Stimulated activated naive CD8-positive, alpha-beta T cell treated with anti-CD3 and anti-CD28 coated beads, Interleukin-15, Interleukin-2, amounts not matched to agents 100 ng/mL and 50 ng/mL, for 24 hours (primary cell): ENCODE measurements at regions not wholly inside any gene's neighbourhood (a gene's known extent, or its start where the extent isn't known, plus 50 kb on each side); places are given as distances from the start of the nearest gene placed in this dataset.
"Not testable (repeated sequence)": the region's sequence is repeated elsewhere in the genome, so short reads cannot be mapped to it uniquely, and the experiment has no call there.

Experiments
- H3K27ac Mint-ChIP-seq: one replicate; pipeline ENCODE4 v1.8.0; 2021; ENCODE audit warnings: mild to moderate bottlenecking, mixed read lengths
- H3K27me3 Mint-ChIP-seq: one replicate; pipeline ENCODE4 v1.8.0; 2021; ENCODE audit warnings: mixed read lengths
- H3K36me3 Mint-ChIP-seq: one replicate; pipeline ENCODE4 v1.8.0; 2021; ENCODE audit warnings: low read depth, mixed read lengths
- H3K4me1 Mint-ChIP-seq: one replicate; pipeline ENCODE4 v1.8.0; 2021; ENCODE audit warnings: low read depth, mixed read lengths
- H3K4me3 Mint-ChIP-seq: one replicate; pipeline ENCODE4 v1.8.0; 2021; ENCODE audit warnings: mild to moderate bottlenecking, mixed read lengths
- H3K9me3 Mint-ChIP-seq: one replicate; pipeline ENCODE4 v1.8.0; 2021; ENCODE audit warnings: mixed read lengths

DNA sequence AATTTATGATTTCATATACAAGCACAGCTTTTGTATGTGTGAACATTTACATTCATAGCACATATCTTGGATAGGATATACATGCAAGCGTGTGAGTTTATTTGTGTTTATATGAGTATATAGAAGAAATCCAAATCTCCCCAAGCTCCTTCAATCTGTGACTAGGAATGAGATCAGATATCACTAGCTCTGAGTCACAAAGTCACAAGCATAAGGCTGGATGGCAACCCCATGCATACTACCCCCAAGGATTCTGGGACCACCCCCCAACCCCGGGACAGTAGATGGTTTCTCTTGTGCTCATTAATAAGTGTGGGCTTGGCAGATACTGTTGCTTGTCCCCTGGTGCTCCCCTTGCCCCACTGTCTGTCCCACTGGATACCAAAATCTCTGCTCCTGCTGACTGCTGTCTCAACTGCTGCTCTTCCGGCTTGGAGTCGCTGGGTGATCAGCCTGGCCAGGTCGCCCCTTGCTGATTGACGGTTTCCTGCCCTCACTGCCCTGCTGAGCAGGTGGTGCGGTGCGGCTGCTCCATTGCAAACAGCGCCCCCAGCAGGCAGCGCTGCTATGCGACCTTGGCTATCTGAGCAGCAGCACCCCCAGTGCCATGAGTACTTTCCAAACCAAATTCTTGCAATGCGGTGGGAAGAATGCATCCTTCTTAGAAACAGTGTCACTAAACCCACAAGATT lies 279.4 kb downstream of the CD83 start:
- peaks cover 11% of the 10 kb centered on the region for H3K4me1 Mint-ChIP-seq
- no peaks in the 10 kb centered on the region for H3K9me3 Mint-ChIP-seq
- no peak overlapping the region for H3K4me3 Mint-ChIP-seq
- H3K27ac Mint-ChIP-seq: no peak overlapping the region
- H3K27me3 Mint-ChIP-seq: no peaks in the 10 kb centered on the region
- H3K36me3 Mint-ChIP-seq: no peaks in the 10 kb centered on the region

DNA sequence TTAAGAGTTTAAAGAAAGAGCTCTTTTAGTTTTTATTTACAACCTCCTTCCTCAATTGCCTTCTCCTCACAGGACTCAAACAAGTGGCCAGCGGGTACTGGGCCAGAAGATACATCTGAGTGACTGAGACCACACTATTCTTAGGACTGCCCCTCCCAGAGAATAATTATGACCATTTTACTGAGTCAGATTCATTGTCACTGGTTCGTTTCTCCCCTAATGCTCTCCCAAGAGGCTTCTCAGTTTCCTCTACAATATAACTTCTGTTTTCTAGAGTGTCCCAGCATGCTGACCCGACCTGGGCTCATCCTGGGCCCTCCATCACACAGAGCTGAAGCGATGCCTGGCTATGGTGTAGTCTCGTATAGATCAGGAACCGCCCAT lies 279.9 kb downstream of the CD83 start:
- H3K27me3 Mint-ChIP-seq: no peaks in the 10 kb centered on the region
- no peaks in the 10 kb centered on the region for H3K9me3 Mint-ChIP-seq
- H3K27ac Mint-ChIP-seq: no peak overlapping the region
- H3K36me3 Mint-ChIP-seq: no peaks in the 10 kb centered on the region
- H3K4me1 Mint-ChIP-seq: peaks cover 11% of the 10 kb centered on the region
- H3K4me3 Mint-ChIP-seq: no peak overlapping the region

- H3K9me3 Mint-ChIP-seq: no peaks in the 10 kb centered on the region
- H3K27me3 Mint-ChIP-seq: no peaks in the 10 kb centered on the region
- no peaks in the 10 kb centered on the region for H3K36me3 Mint-ChIP-seq
- no peak overlapping the region for H3K27ac Mint-ChIP-seq
- H3K4me1 Mint-ChIP-seq: peaks cover 18% of the 10 kb centered on the region
- no peak overlapping the region for H3K4me3 Mint-ChIP-seq
Observed at GRCh38 chr6:14398953-14399352, 281.4 kb downstream of the CD83 start.

GRCh38 chr6:14399635-14400034 lies 282.1 kb downstream of the CD83 start:
- H3K9me3 Mint-ChIP-seq: no peaks in the 10 kb centered on the region
- H3K36me3 Mint-ChIP-seq: no peaks in the 10 kb centered on the region
- peaks cover 18% of the 10 kb centered on the region for H3K4me1 Mint-ChIP-seq
- no peak overlapping the region for H3K27ac Mint-ChIP-seq
- no peaks in the 10 kb centered on the region for H3K27me3 Mint-ChIP-seq
- H3K4me3 Mint-ChIP-seq: no peak overlapping the region

DNA sequence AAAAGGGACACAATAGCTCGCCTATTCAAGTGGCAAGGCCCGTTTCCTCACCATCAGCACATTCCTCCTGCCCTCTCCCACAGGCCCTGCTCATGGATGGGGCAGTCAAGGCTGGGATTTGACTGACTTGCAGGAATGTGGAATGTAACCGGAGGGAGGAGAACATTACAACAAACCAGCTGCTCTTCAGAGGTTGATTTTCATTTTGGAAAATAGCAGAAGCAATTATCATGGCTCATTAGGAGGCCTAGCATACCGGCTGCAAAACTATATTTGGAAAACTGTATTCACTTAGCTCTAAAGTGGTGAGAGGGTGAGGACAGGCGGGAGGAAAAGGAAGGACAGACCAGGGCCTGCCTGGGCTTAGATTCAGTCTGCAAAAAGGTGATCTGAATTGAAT lies 283.7 kb downstream of the CD83 start:
- no peak overlapping the region for H3K27ac Mint-ChIP-seq
- H3K4me3 Mint-ChIP-seq: no peak overlapping the region
- H3K27me3 Mint-ChIP-seq: no peaks in the 10 kb centered on the region
- peaks cover 17% of the 10 kb centered on the region for H3K4me1 Mint-ChIP-seq
- H3K9me3 Mint-ChIP-seq: no peaks in the 10 kb centered on the region
- no peaks in the 10 kb centered on the region for H3K36me3 Mint-ChIP-seq

DNA sequence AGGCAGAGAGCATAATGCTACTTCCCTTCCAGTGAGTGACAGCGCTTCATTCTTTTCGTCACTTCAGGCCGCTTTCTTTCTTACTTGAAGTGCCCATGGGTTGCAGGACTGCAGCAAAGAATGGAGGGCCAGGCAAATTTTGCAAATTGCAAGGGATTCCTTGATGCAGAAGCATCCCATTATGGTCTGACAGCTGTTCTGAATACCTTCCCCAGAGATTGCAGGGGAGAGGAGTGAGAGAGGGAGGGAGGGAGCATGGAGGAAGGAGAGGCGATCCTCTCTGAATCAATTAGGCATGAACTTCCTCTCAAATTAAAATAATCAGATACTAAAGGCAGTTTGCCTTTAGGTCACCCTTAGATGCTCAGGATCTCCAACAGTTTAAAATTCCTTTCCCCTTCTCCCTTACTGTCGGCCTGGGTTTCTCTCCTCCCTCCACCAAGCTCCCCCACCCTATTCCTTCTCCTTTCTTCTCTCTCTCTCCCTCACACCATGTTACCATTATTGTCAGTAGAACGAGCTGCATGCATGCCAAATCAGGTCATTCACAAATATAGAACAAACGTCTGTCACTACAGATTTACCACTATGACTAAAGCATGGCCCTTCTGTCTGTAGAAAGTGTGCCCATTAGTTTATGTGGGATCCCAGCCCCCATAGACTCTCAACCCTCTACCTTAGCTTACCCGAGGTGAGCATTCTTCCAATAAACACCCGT lies 289.2 kb downstream of the CD83 start:
- H3K4me3 Mint-ChIP-seq: no peak overlapping the region
- H3K36me3 Mint-ChIP-seq: no peaks in the 10 kb centered on the region
- no peak overlapping the region for H3K27ac Mint-ChIP-seq
- H3K27me3 Mint-ChIP-seq: no peaks in the 10 kb centered on the region
- H3K4me1 Mint-ChIP-seq: peaks cover 6% of the 10 kb centered on the region
- H3K9me3 Mint-ChIP-seq: no peaks in the 10 kb centered on the region

DNA sequence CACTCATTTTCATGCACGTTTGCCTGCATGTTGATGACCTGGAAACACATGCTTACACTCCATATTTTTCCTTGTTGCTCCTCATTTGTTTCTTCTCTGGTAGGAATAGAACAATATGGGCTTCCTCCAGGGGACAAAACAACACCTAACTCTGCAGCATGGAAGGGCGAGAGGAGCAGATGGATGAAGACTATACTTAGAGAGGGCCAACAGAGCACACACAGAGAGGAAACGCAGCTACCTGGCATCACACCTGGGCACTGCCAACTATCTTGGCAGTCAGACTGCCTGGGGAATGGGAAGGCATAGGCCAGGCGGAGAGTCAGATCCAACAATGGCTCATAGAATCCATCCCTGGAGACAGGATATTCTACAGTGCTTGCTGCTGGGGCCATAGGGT lies 290.9 kb downstream of the CD83 start:
- Mint-ChIP-seq H3K27ac (no peak overlapping the region), H3K27me3 (no peaks in the 10 kb centered on the region), H3K9me3 (no peaks in the 10 kb centered on the region), H3K36me3 (no peaks in the 10 kb centered on the region), H3K4me1 (no peaks in the 10 kb centered on the region), H3K4me3 (no peak overlapping the region)

GRCh38 chr6:14412026-14412425 lies 294.5 kb downstream of the CD83 start:
- no peaks in the 10 kb centered on the region for H3K9me3 Mint-ChIP-seq
- H3K27me3 Mint-ChIP-seq: no peaks in the 10 kb centered on the region
- no peak overlapping the region for H3K4me3 Mint-ChIP-seq
- no peaks in the 10 kb centered on the region for H3K4me1 Mint-ChIP-seq
- no peaks in the 10 kb centered on the region for H3K36me3 Mint-ChIP-seq
- H3K27ac Mint-ChIP-seq: no peak overlapping the region

- H3K27ac Mint-ChIP-seq: no peak overlapping the region
- no peaks in the 10 kb centered on the region for H3K4me1 Mint-ChIP-seq
- no peak overlapping the region for H3K4me3 Mint-ChIP-seq
- no peaks in the 10 kb centered on the region for H3K36me3 Mint-ChIP-seq
- H3K9me3 Mint-ChIP-seq: peaks cover 5% of the 10 kb centered on the region
- no peaks in the 10 kb centered on the region for H3K27me3 Mint-ChIP-seq
Observed at GRCh38 chr6:14415452-14415851, 297.9 kb downstream of the CD83 start.

DNA sequence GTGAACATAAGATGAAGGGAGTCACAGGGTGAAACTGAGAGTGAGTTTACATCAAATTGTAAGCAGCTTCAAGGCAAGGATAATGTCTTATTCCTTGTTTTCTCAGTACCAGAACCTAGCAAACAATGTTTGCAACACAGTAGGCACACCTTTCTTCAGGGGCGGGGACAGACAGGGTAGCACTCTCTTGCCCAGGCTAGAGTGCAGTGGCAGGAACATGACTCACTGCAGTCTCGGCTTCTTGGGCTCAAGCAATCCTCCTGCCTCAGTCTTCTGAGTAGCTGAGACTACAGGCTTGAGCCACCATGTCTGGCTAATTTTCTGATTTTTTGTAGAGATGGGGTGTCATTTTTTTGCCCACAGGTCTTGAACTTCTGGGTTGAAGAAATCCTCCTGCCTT lies 299.8 kb downstream of the CD83 start:
- Mint-ChIP-seq H3K9me3 (peaks cover 5% of the 10 kb centered on the region), H3K27ac (no peak overlapping the region), H3K36me3 (no peaks in the 10 kb centered on the region), H3K27me3 (no peaks in the 10 kb centered on the region), H3K4me3 (no peak overlapping the region), H3K4me1 (no peaks in the 10 kb centered on the region)

GRCh38 chr6:14419224-14419623 lies 301.7 kb downstream of the CD83 start:
- not testable (repeated sequence) for H3K9me3 Mint-ChIP-seq, H3K27me3 Mint-ChIP-seq, H3K36me3 Mint-ChIP-seq, H3K4me3 Mint-ChIP-seq, H3K27ac Mint-ChIP-seq
- peaks cover 13% of the 10 kb centered on the region for H3K4me1 Mint-ChIP-seq

DNA sequence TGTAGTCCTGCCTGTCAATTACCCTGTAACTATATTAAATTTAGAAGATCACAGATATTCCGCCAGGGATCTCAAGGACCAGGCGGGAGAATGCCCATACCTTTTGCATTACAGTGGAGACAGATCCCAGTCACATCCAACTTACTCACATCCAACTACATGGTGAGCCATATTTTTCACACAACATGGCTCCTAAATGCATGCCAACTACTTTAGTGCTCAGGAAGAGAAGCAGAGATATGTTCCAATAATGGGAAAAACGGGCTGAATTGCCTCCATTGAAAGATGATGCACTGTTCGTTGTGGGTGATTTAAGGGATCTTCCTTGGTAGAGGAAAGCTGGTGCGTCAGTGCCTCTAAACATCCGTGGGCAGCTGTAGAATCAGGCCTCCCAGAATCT lies 304.5 kb downstream of the CD83 start:
- Mint-ChIP-seq H3K27ac (no peak overlapping the region), H3K27me3 (no peaks in the 10 kb centered on the region), H3K9me3 (peaks cover 5% of the 10 kb centered on the region), H3K36me3 (no peaks in the 10 kb centered on the region), H3K4me1 (peaks cover 28% of the 10 kb centered on the region), H3K4me3 (no peak overlapping the region)

DNA sequence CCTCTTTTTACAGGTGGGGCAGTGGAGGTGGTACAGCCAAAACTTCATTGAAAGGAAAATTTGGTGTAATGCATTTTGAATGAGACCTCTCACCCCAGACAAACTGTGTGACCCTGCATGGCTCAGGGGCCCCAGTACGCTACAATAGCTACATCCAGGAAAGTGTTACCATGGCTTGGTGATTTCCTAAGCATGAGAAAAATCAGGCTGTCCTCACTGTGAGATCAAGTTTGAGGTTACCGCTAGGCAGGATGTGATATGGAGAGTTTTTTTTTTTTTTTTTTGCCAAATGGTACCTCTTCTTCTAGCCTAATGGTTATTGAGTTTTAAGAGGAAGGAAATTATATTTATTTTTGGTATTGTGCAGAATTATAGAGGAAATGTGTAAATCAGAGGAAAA lies 305.3 kb downstream of the CD83 start:
- no peaks in the 10 kb centered on the region for H3K36me3 Mint-ChIP-seq
- H3K27ac Mint-ChIP-seq: peak overlapping the region; percentile 3
- no peaks in the 10 kb centered on the region for H3K27me3 Mint-ChIP-seq
- peaks cover 3% of the 10 kb centered on the region for H3K9me3 Mint-ChIP-seq
- H3K4me1 Mint-ChIP-seq: peaks cover 28% of the 10 kb centered on the region
- no peak overlapping the region for H3K4me3 Mint-ChIP-seq

DNA sequence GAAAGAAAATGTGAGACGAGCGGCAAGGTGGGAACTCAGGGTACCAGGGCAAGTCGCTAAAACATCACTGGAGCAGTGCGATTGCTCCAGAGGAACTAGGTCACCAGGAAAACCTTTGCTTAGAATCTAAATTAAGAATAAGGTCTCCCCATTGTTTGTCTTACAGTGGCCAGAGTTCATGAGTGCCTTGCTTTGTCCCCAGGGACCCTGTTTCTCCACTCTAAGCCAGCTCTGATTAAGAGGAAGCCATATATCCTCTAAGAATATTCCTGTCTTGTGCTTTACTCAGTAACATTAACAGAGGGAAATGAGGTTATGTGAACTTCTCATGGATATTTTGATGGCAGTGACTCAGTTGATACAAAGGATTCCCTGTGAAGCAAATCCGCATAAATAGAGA lies 305.8 kb downstream of the CD83 start:
- no peaks in the 10 kb centered on the region for H3K27me3 Mint-ChIP-seq
- H3K4me3 Mint-ChIP-seq: no peak overlapping the region
- no peaks in the 10 kb centered on the region for H3K36me3 Mint-ChIP-seq
- peaks cover 28% of the 10 kb centered on the region for H3K4me1 Mint-ChIP-seq
- peak overlapping the region; percentile 43 for H3K27ac Mint-ChIP-seq
- no peaks in the 10 kb centered on the region for H3K9me3 Mint-ChIP-seq

GRCh38 chr6:14423955-14424354 lies 306.4 kb downstream of the CD83 start:
- no peaks in the 10 kb centered on the region for H3K9me3 Mint-ChIP-seq
- H3K36me3 Mint-ChIP-seq: no peaks in the 10 kb centered on the region
- peaks cover 28% of the 10 kb centered on the region for H3K4me1 Mint-ChIP-seq
- no peaks in the 10 kb centered on the region for H3K27me3 Mint-ChIP-seq
- H3K4me3 Mint-ChIP-seq: peak overlapping the region; percentile 24
- peak overlapping the region; percentile 91 for H3K27ac Mint-ChIP-seq

DNA sequence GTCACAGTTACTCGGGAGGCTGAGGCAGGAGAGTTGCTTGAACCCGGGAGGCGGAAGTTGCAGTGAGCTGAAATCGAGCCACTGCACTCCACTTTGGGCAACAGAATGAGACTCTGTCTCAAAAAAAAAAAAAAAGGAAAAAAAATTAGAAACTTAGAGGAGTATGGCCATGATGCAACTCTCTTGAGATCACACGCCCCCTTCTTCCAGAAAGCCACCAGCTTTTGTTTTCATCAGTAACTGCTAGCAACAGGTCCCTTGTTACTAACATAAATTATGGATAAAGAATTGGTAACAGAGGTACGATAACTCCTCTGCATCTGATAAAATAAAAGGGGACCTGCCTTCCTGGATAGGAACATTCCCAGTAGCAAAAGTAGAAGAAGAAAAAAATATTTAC lies 308.2 kb downstream of the CD83 start:
- no peaks in the 10 kb centered on the region for H3K36me3 Mint-ChIP-seq
- peaks cover 28% of the 10 kb centered on the region for H3K4me1 Mint-ChIP-seq
- H3K27ac Mint-ChIP-seq: no peak overlapping the region
- no peaks in the 10 kb centered on the region for H3K9me3 Mint-ChIP-seq
- H3K27me3 Mint-ChIP-seq: no peaks in the 10 kb centered on the region
- H3K4me3 Mint-ChIP-seq: no peak overlapping the region
